ENCODE measurements at regions not wholly inside any gene's neighbourhood (a gene's known extent, or its start where the extent isn't known, plus 50 kb on each side); places are given as distances from the start of the nearest gene placed in this dataset.

- Histone ChIP-seq H3K79me2 (no peaks in the 10 kb centered on the region), H3K36me3 (ENCODE audit: control insufficient read depth, insufficient read depth, low read length) (no peaks in the 10 kb centered on the region), H3K4me1 (no peaks in the 10 kb centered on the region), H2AFZ (no peak overlapping the region), H3K9ac (no peak overlapping the region), H3K4me2 (ENCODE audit: low read length) (no peak overlapping the region), H3K9me3 (ENCODE audit: control insufficient read depth, low read length) (no peaks in the 10 kb centered on the region), H3K27ac (no peak overlapping the region), H3K4me3 (ENCODE audit: low read depth, low read length) (no peak overlapping the region), H3K27me3 (ENCODE audit: control insufficient read depth, insufficient read depth, low read length) (no peaks in the 10 kb centered on the region)
- TF ChIP-seq CTCF (IDR thresholded peaks at IDR 0.05) = no peak
Measured at GRCh38 chr4:35238793-35239192, 1005.5 kb downstream of the ARAP2 start.

GRCh38 chr4:35246493-35246892, 997.8 kb downstream of the ARAP2 start:
- TF ChIP-seq CTCF (IDR thresholded peaks at IDR 0.05) = no peak
- no peaks in the 10 kb centered on the region for H3K36me3 ChIP-seq (ENCODE audit: control insufficient read depth, insufficient read depth, low read length)
- no peak overlapping the region for H3K9ac ChIP-seq
- no peaks in the 10 kb centered on the region for H3K9me3 ChIP-seq (ENCODE audit: control insufficient read depth, low read length)
- H3K27me3 ChIP-seq (ENCODE audit: control insufficient read depth, insufficient read depth, low read length) = no peaks in the 10 kb centered on the region
- no peaks in the 10 kb centered on the region for H3K79me2 ChIP-seq
- H3K27ac ChIP-seq = no peak overlapping the region
- H3K4me3 ChIP-seq (ENCODE audit: low read depth, low read length) = no peak overlapping the region
- H2AFZ ChIP-seq = no peak overlapping the region
- H3K4me1 ChIP-seq = no peaks in the 10 kb centered on the region
- H3K4me2 ChIP-seq (ENCODE audit: low read length) = no peak overlapping the region

- no peaks in the 10 kb centered on the region for H3K36me3 ChIP-seq (ENCODE audit: control insufficient read depth, insufficient read depth, low read length)
- no peak overlapping the region for H3K27ac ChIP-seq
- no peak overlapping the region for H3K4me3 ChIP-seq (ENCODE audit: low read depth, low read length)
- H3K27me3 ChIP-seq (ENCODE audit: control insufficient read depth, insufficient read depth, low read length) = no peaks in the 10 kb centered on the region
- H3K79me2 ChIP-seq = no peaks in the 10 kb centered on the region
- no peaks in the 10 kb centered on the region for H3K9me3 ChIP-seq (ENCODE audit: control insufficient read depth, low read length)
- no peak overlapping the region for H2AFZ ChIP-seq
- H3K4me2 ChIP-seq (ENCODE audit: low read length) = no peak overlapping the region
- no peaks in the 10 kb centered on the region for H3K4me1 ChIP-seq
- TF ChIP-seq CTCF (IDR thresholded peaks at IDR 0.05) = no peak
- no peak overlapping the region for H3K9ac ChIP-seq
Measured at GRCh38 chr4:35247047-35247446, 997.3 kb downstream of the ARAP2 start.

GRCh38 chr4:35250331-35250730, 994.0 kb downstream of the ARAP2 start:
- Histone ChIP-seq H3K79me2 (no peaks in the 10 kb centered on the region), H3K4me2 (ENCODE audit: low read length) (no peak overlapping the region), H3K9ac (no peak overlapping the region), H3K4me1 (no peaks in the 10 kb centered on the region), H3K27me3 (ENCODE audit: control insufficient read depth, insufficient read depth, low read length) (no peaks in the 10 kb centered on the region), H3K4me3 (ENCODE audit: low read depth, low read length) (no peak overlapping the region), H3K27ac (no peak overlapping the region), H3K9me3 (ENCODE audit: control insufficient read depth, low read length) (no peaks in the 10 kb centered on the region), H2AFZ (no peak overlapping the region), H3K36me3 (ENCODE audit: control insufficient read depth, insufficient read depth, low read length) (no peaks in the 10 kb centered on the region)
- TF ChIP-seq CTCF (IDR thresholded peaks at IDR 0.05) = no peak

DNA sequence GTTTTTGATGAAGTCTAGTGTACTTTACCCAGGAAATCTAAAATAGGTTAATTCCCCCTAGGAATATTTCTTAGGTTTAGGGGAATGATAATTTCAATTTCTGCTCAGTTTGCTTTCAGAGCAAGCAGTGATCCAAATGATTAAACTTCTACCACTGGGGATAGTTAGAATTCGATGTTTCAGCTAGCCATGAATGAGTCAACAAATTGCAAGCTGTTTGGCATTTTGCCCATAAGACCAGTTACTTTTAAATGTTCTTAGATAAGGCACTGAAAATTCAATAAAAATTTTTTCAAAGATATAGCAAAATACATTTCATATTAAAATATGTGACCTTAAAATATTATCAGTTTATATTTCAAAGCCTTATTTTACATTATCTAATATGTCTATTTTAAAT, 993.6 kb downstream of the ARAP2 start:
- H3K9ac ChIP-seq = no peak overlapping the region
- no peaks in the 10 kb centered on the region for H3K79me2 ChIP-seq
- H3K27me3 ChIP-seq (ENCODE audit: control insufficient read depth, insufficient read depth, low read length) = no peaks in the 10 kb centered on the region
- no peaks in the 10 kb centered on the region for H3K36me3 ChIP-seq (ENCODE audit: control insufficient read depth, insufficient read depth, low read length)
- no peak overlapping the region for H2AFZ ChIP-seq
- TF ChIP-seq CTCF (IDR thresholded peaks at IDR 0.05) = no peak
- no peak overlapping the region for H3K4me3 ChIP-seq (ENCODE audit: low read depth, low read length)
- no peak overlapping the region for H3K4me2 ChIP-seq (ENCODE audit: low read length)
- no peaks in the 10 kb centered on the region for H3K9me3 ChIP-seq (ENCODE audit: control insufficient read depth, low read length)
- H3K27ac ChIP-seq = no peak overlapping the region
- H3K4me1 ChIP-seq = no peaks in the 10 kb centered on the region
